RWPE1 (cell line): ENCODE measurements at regions not wholly inside any gene's neighbourhood (a gene's known extent, or its start where the extent isn't known, plus 50 kb on each side); places are given as distances from the start of the nearest gene placed in this dataset.

ENCODE experiments used
- CTCF ChIA-PET: fragments of 350-600 bp; sonication (Branson Sonifier 250); formaldehyde crosslinking; extraction: SDS; loops from one replicate; lab custom pipeline; 2021; lab: Yijun Ruan, JAX
- POLR2A ChIA-PET: fragments of 400-600 bp; formaldehyde crosslinking; extraction: SDS; loops from one replicate; lab custom pipeline; 2020; ENCODE audit warnings: antibody characterized with exemption; ENCODE audit not compliant: low non-redundant PET; lab: Yijun Ruan, JAX
- DNase-seq: peaks from one replicate; pipeline ENCODE4 v3.0.0; 2012; ENCODE audit warnings: low spot score
- H3K27ac ChIP-seq: fragments of 450-650 bp; 2 replicates; pipeline ENCODE4 v1.5.1; 2017
- CTCF ChIP-seq: fragments of 450-650 bp; conservative IDR thresholded peaks from 2 replicates; pipeline ENCODE4 v1.5.1; 2017; ENCODE audit warnings: low read depth, mild to moderate bottlenecking

- POLR2A ChIA-PET, result no interaction called here
- CTCF ChIA-PET, result interaction anchor here (0.5 to 0.7 kb wide), 2 partner anchors 22 to 1046 kb away, joined by 3 read pairs; no protein-coding TSS in a partner anchor
- no peak for TF ChIP-seq CTCF
- DNase-seq, result peak; percentile 48
- H3K27ac ChIP-seq, result no peak overlapping the region
Measured at GRCh38 chr1:201741763-201742342, 87.1 kb upstream of the IPO9 start.

GRCh38 chr1:201742476-201742875 lies 86.5 kb upstream of the IPO9 start:
- POLR2A ChIA-PET, result interaction anchor here (0.6 kb wide), 1 partner anchor 37 kb away, joined by 5 read pairs; no protein-coding TSS in a partner anchor
- TF ChIP-seq CTCF, result no peak
- no peak for DNase-seq
- no peak overlapping the region for H3K27ac ChIP-seq
- CTCF ChIA-PET, result interaction anchor here (0.7 to 1.0 kb wide), 2 partner anchors 22 to 51 kb away, joined by 3 read pairs; no protein-coding TSS in a partner anchor

- no peak for TF ChIP-seq CTCF
- CTCF ChIA-PET, result interaction anchor here (0.6 to 1.8 kb wide), 4 partner anchors 14 to 50 kb away, joined by 3 to 7 read pairs (median 3); no protein-coding TSS in a partner anchor
- POLR2A ChIA-PET, result interaction anchor here (0.6 kb wide), 1 partner anchor 36 kb away, joined by 5 read pairs; no protein-coding TSS in a partner anchor
- no peak for DNase-seq
- no peak overlapping the region for H3K27ac ChIP-seq
Measured at GRCh38 chr1:201742955-201743805, 85.8 kb upstream of the IPO9 start.

GRCh38 chr1:201745023-201745422 lies 83.9 kb upstream of the IPO9 start:
- no peak overlapping the region for H3K27ac ChIP-seq
- no peak for TF ChIP-seq CTCF
- DNase-seq, result peak; percentile 35
- ChIA-PET CTCF (interaction anchor here (1.1 to 1.8 kb wide), 4 partner anchors 14 to 48 kb away, joined by 3 to 7 read pairs (median 4); no protein-coding TSS in a partner anchor), POLR2A (interaction anchor here (0.6 kb wide), 1 partner anchor 32 kb away, joined by 3 read pairs; no protein-coding TSS in a partner anchor)

GRCh38 chr1:201746156-201746555 lies 82.8 kb upstream of the IPO9 start:
- no peak overlapping the region for H3K27ac ChIP-seq
- DNase-seq, result no peak
- CTCF ChIA-PET, result interaction anchor here (1.5 kb wide), 1 partner anchor 47 kb away, joined by 6 read pairs; no protein-coding TSS in a partner anchor
- TF ChIP-seq CTCF, result no peak
- POLR2A ChIA-PET, result no interaction called here

- DNase-seq, result no peak
- TF ChIP-seq CTCF, result no peak
- ChIA-PET CTCF (interaction anchor here (0.6 to 1.2 kb wide), 4 partner anchors 12 to 270 kb away, joined by 3 read pairs; no protein-coding TSS in a partner anchor), POLR2A (no interaction called here)
- H3K27ac ChIP-seq, result no peak overlapping the region; the same call in 1 of the 2 replicates
Measured at GRCh38 chr1:201747261-201747660, 81.7 kb upstream of the IPO9 start.
